ENCODE measurements at regions not wholly inside any gene's neighbourhood (a gene's known extent, or its start where the extent isn't known, plus 50 kb on each side); places are given as distances from the start of the nearest gene placed in this dataset.

- no peak for TF ChIP-seq POLR2A (IDR thresholded peaks at IDR 0.05)
- no peak for TF ChIP-seq CTCF (IDR thresholded peaks at IDR 0.05)
- H3K27ac ChIP-seq, result peak overlapping the region in 1 of 4 donors; percentile 11
- DNase-seq, result no peak
- intact Hi-C loops (cut with DNase I), result no loop called here
- H3K36me3 ChIP-seq, result no peaks in the 10 kb centered on the region
- no peaks in the 10 kb centered on the region for H3K27me3 ChIP-seq
- H3K4me3 ChIP-seq, result no peak overlapping the region
- no peaks in the 10 kb centered on the region for H3K9me3 ChIP-seq
- WGBS, 2 donors, result 84% methylated on average over 3 of the region's 3 CpGs
- H3K4me1 ChIP-seq, result no peaks in the 10 kb centered on the region
Observed at GRCh38 chr10:33623669-33624068, 289.2 kb upstream of the NRP1 start.

- Histone ChIP-seq H3K9me3 (no peaks in the 10 kb centered on the region), H3K4me3 (no peak overlapping the region), H3K27ac (no peak overlapping the region), H3K4me1 (no peaks in the 10 kb centered on the region), H3K27me3 (no peaks in the 10 kb centered on the region), H3K36me3 (no peaks in the 10 kb centered on the region)
- 67 to 79% methylated on average over 4 of the region's 4 CpGs for WGBS, 2 donors
- TF ChIP-seq CTCF (IDR thresholded peaks at IDR 0.05) (no peak), POLR2A (IDR thresholded peaks at IDR 0.05) (no peak)
- no peak for DNase-seq
- intact Hi-C loops (cut with DNase I), result no loop called here
Observed at GRCh38 chr10:33621101-33621500, 286.6 kb upstream of the NRP1 start.

- no peaks in the 10 kb centered on the region for H3K27me3 ChIP-seq
- intact Hi-C loops (cut with DNase I), result no loop called here
- no peak overlapping the region for H3K27ac ChIP-seq
- H3K4me1 ChIP-seq, result peaks cover 0 to 1% (median 0%) of the 10 kb centered on the region in 3 donors
- no peak for TF ChIP-seq CTCF (IDR thresholded peaks at IDR 0.05)
- no peak for TF ChIP-seq POLR2A (IDR thresholded peaks at IDR 0.05)
- no peaks in the 10 kb centered on the region for H3K36me3 ChIP-seq
- 69 to 100% methylated on average over 1 to 2 of the region's 2 CpGs for WGBS, 2 donors
- DNase-seq, result no peak
- no peaks in the 10 kb centered on the region for H3K9me3 ChIP-seq
- no peak overlapping the region for H3K4me3 ChIP-seq
Observed at GRCh38 chr10:33618196-33618595, 283.7 kb upstream of the NRP1 start.

- intact Hi-C loops (cut with DNase I), result no loop called here
- 79 to 85% methylated on average over 8 of the region's 8 CpGs for WGBS, 2 donors
- Histone ChIP-seq H3K4me1 (peaks cover 0 to 8% (median 0%) of the 10 kb centered on the region in 3 donors), H3K4me3 (no peak overlapping the region), H3K9me3 (no peaks in the 10 kb centered on the region), H3K27me3 (no peaks in the 10 kb centered on the region), H3K27ac (no peak overlapping the region), H3K36me3 (no peaks in the 10 kb centered on the region)
- TF ChIP-seq POLR2A (IDR thresholded peaks at IDR 0.05) (no peak), CTCF (IDR thresholded peaks at IDR 0.05) (no peak)
- DNase-seq, result no peak
Observed at GRCh38 chr10:33617381-33618080, 283.1 kb upstream of the NRP1 start.

GRCh38 chr10:33616956-33617355, 282.5 kb upstream of the NRP1 start:
- TF ChIP-seq POLR2A (IDR thresholded peaks at IDR 0.05), result no peak
- TF ChIP-seq CTCF (IDR thresholded peaks at IDR 0.05), result no peak
- WGBS, 2 donors, result 20 to 67% methylated on average over 1 of the region's 1 CpG
- Histone ChIP-seq H3K4me1 (peaks cover 0 to 14% (median 5%) of the 10 kb centered on the region in 3 donors), H3K9me3 (no peaks in the 10 kb centered on the region), H3K27ac (no peak overlapping the region), H3K27me3 (no peaks in the 10 kb centered on the region), H3K36me3 (no peaks in the 10 kb centered on the region), H3K4me3 (no peak overlapping the region)
- no peak for DNase-seq
- intact Hi-C loops (cut with DNase I), result no loop called here
